Tibial artery (tissue), 4 donors: ENCODE measurements at regions not wholly inside any gene's neighbourhood (a gene's known extent, or its start where the extent isn't known, plus 50 kb on each side); places are given as distances from the start of the nearest gene placed in this dataset.
"Not testable (repeated sequence)": the region's sequence is repeated elsewhere in the genome, so short reads cannot be mapped to it uniquely, and the experiment has no call there.

Experiments
- DNase-seq, 2 donors: peaks; one replicate each; pipeline ENCODE4 v3.0.0-alpha.2; 2019
- H3K27ac ChIP-seq, 2 donors: fragments of 200-600 bp; sonication (generic) in 1 of 2; 1 replicate in 1 of 2; 2 replicates in 1 of 2; pipeline ENCODE4 v1.5.1; 2018 to 2019; ENCODE audit warnings: mild to moderate bottlenecking in 1 of 2
- H3K27me3 ChIP-seq, 2 donors: fragments of 200-600 bp; sonication (generic) in 1 of 2; one replicate each; pipeline versions ENCODE4 v1.5.1 to v1.6.0; 2016 to 2019
- H3K36me3 ChIP-seq, 3 donors: fragments of 200-600 bp; sonication (generic) in 2 of 3; one replicate each; pipeline ENCODE4 v1.5.1; 2016 to 2019; ENCODE audit warnings: mild to moderate bottlenecking in 2 of 3
- H3K4me1 ChIP-seq, 4 donors: fragments of 200-600 bp; sonication (generic) in 2 of 4; 1 replicate in 3 of 4; 2 replicates in 1 of 4; pipeline ENCODE4 v1.5.1; 2016 to 2019
- H3K4me3 ChIP-seq, 2 donors: fragments of 200-600 bp; sonication (generic) in 1 of 2; 1 replicate in 1 of 2; 2 replicates in 1 of 2; pipeline ENCODE4 v1.5.1; 2018 to 2019; ENCODE audit warnings: mild to moderate bottlenecking in 2 of 2
- H3K9me3 ChIP-seq, 3 donors: fragments of 200-600 bp; sonication (generic) in 1 of 3; one replicate each; pipeline ENCODE4 v1.5.1; 2016 to 2019
- intact Hi-C: fragments of 100-400 bp; cut with DNase I; formaldehyde crosslinking; loops from one replicate; pipeline ENCODE4 v1.15.0; 2023; ENCODE audit warnings: low total_unique reads
- TF ChIP-seq, protein P1 (sequence below), 2 experiments: fragments of 200-600 bp in 1 of 2; fragments of 450-650 bp in 1 of 2; IDR thresholded peaks; one replicate each; pipeline ENCODE4 v1.5.1; 2017 to 2019; ENCODE audit warnings: antibody characterized with exemption in 2 of 2, mild to moderate bottlenecking in 1 of 2, moderate library complexity in 1 of 2

DNA sequence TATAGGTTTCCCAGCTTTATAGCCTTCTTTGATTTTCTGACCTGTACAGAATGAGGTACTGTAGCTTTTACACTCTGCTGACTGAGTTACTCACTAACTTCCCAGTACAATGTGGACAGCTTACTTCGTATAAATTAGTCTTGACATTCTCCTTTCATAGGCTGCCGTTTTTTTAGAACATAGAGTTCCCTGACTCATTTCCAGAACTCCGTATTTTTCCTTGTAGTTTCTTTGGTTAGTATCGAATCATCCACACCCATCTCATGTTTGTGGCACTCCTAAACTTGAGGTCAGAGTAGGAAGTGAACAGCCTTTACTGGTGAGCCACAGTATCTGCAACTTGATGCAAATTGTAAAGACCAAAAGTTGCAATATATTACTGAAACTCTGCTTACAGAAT, 303.9 kb downstream of the SLITRK5 start:
- TF ChIP-seq, protein P1, sequence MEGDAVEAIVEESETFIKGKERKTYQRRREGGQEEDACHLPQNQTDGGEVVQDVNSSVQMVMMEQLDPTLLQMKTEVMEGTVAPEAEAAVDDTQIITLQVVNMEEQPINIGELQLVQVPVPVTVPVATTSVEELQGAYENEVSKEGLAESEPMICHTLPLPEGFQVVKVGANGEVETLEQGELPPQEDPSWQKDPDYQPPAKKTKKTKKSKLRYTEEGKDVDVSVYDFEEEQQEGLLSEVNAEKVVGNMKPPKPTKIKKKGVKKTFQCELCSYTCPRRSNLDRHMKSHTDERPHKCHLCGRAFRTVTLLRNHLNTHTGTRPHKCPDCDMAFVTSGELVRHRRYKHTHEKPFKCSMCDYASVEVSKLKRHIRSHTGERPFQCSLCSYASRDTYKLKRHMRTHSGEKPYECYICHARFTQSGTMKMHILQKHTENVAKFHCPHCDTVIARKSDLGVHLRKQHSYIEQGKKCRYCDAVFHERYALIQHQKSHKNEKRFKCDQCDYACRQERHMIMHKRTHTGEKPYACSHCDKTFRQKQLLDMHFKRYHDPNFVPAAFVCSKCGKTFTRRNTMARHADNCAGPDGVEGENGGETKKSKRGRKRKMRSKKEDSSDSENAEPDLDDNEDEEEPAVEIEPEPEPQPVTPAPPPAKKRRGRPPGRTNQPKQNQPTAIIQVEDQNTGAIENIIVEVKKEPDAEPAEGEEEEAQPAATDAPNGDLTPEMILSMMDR (IDR thresholded peaks at IDR 0.05), result no peak
- H3K4me1 ChIP-seq, result no peaks in the 10 kb centered on the region
- intact Hi-C loops, result no loop called here
- H3K9me3 ChIP-seq, result no peaks in the 10 kb centered on the region
- H3K27ac ChIP-seq, result no peak overlapping the region
- no peak for DNase-seq
- no peaks in the 10 kb centered on the region for H3K36me3 ChIP-seq
- H3K27me3 ChIP-seq, result no peaks in the 10 kb centered on the region
- H3K4me3 ChIP-seq, result no peak overlapping the region

DNA sequence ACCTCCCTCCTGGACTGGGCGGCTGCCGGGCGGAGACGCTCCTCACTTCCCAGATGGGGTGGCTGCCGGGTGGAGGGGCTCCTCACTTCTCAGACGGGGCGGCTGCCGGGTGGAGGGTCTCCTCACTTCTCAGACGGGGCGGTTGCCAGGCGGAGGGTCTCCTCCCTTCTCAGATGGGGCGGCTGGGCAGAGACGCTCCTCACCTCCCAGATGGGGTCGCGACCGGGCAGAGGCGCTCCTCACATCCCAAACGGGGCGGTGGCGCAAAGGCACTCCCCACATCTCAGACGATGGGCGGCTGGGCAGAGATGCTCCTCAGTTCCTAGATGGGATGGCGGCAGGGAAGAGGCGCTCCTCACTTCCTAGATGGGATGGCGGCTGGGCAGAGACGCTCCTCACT, 305.5 kb downstream of the SLITRK5 start:
- DNase-seq, intact Hi-C loops, H3K4me1 ChIP-seq, H3K9me3 ChIP-seq, H3K36me3 ChIP-seq, H3K27ac ChIP-seq, H3K27me3 ChIP-seq, H3K4me3 ChIP-seq: not testable (repeated sequence)

DNA sequence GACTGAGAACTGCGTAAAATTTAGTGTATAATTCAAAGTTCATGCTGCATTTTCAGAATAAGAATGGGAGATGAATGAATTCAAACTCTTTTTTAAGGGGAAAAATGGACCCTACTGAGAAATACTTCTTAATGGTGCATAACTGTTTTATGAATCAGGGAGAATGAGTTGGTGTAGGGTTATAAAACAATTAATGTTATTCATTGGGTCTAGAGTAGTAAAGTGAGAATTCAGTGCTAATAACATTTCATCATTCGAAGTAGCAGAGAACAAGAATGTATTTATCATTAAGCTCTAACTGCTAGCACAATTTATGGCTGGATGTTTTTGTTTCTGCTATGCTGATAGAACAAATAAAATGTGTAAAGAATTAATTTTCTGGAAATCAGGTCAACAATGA, 310.2 kb downstream of the SLITRK5 start:
- H3K4me1 ChIP-seq, result no peaks in the 10 kb centered on the region
- H3K9me3 ChIP-seq, result no peaks in the 10 kb centered on the region
- no peak for DNase-seq
- TF ChIP-seq, protein P1 (IDR thresholded peaks at IDR 0.05), result no peak
- H3K4me3 ChIP-seq, result no peak overlapping the region
- no peaks in the 10 kb centered on the region for H3K27me3 ChIP-seq
- intact Hi-C loops, result no loop called here
- no peak overlapping the region for H3K27ac ChIP-seq
- H3K36me3 ChIP-seq, result no peaks in the 10 kb centered on the region

DNA sequence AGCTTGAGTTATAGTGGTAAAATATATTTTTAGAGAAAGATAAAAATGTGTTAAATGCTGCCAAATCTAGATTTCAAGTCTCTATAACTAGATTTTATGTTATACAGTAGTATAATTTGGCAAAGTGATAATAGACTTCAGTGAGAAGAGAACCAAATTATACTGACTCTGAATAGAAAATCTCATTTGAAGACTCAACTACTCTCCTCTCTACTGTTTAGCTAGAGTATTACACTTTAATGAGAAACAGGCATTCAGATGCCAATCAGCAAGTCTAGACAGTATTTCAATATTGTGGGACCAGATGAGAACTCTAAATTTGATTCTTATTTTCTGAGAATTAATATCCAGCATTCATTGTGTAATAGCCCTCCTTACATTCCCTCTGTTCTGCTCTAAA, 311.2 kb downstream of the SLITRK5 start:
- Histone ChIP-seq H3K27me3 (no peaks in the 10 kb centered on the region), H3K9me3 (no peaks in the 10 kb centered on the region), H3K27ac (no peak overlapping the region), H3K36me3 (no peaks in the 10 kb centered on the region), H3K4me3 (no peak overlapping the region), H3K4me1 (no peaks in the 10 kb centered on the region)
- DNase-seq, result no peak
- intact Hi-C loops, result no loop called here
- TF ChIP-seq, protein P1 (IDR thresholded peaks at IDR 0.05), result no peak

DNA sequence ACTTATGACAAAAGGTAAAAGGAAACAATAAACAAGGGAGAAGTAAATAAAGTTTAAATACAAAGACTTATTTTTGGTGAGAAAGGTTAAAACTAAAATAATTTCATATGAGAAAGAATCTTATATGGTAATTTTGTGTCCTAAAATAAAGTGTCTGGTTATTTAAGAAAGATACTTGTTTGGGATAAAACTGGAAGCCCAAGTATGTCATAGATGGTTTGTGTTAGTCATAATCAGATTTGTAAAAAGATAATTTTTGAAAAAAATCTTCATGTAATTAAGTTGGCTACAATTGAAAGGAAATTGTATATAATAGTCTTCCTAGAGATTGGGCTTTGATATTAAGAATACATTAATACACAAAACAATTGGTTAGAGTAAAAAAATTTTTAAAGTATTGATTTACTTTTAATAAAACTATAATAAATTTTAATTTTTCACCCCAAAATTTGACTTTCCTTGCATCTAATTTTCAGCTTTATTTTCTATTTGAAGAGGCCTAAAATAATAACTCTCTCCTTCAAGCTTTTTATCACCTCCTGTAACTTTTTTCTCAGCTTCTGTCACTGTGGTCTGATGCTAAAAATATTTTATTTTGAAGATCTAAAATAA, 315.6 kb downstream of the SLITRK5 start:
- no peaks in the 10 kb centered on the region for H3K4me1 ChIP-seq
- H3K27ac ChIP-seq, result no peak overlapping the region
- intact Hi-C loops, result no loop called here
- no peaks in the 10 kb centered on the region for H3K9me3 ChIP-seq
- H3K4me3 ChIP-seq, result no peak overlapping the region
- H3K36me3 ChIP-seq, result no peaks in the 10 kb centered on the region
- no peak for DNase-seq
- no peaks in the 10 kb centered on the region for H3K27me3 ChIP-seq
- TF ChIP-seq, protein P1 (IDR thresholded peaks at IDR 0.05), result no peak

DNA sequence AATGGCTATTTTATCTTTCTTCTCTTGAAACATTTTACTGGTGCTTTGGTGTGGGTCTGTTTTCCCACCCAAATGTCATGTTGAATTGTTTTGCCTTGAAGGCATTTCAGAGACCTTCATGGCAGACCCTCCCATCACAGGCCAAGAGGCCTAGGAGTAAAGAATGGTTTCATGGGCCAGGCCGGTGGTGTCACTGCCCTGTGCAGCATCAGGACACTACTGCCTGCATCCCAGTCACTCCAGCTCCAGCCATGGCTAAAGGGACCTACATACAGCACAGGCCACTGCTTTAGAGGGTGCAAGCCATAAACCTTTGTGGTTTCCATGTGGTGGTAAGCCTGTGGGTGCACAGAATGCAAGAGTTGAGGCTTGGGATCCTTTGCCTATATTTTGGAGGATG, 326.9 kb downstream of the SLITRK5 start:
- Histone ChIP-seq H3K4me1 (peaks cover 0 to 11% (median 3%) of the 10 kb centered on the region in 4 donors), H3K27me3 (no peaks in the 10 kb centered on the region), H3K4me3 (no peak overlapping the region), H3K9me3 (no peaks in the 10 kb centered on the region), H3K27ac (no peak overlapping the region), H3K36me3 (no peaks in the 10 kb centered on the region)
- TF ChIP-seq, protein P1 (IDR thresholded peaks at IDR 0.05), result no peak
- no peak for DNase-seq
- intact Hi-C loops, result no loop called here
